NCI-H748 (cell line): ENCODE measurements at regions not wholly inside any gene's neighbourhood (a gene's known extent, or its start where the extent isn't known, plus 50 kb on each side); places are given as distances from the start of the nearest gene placed in this dataset.
A peak's percentile ranks its signal among the peaks of the same experiment; 100 is the strongest.

ENCODE experiments used
- DNase-seq: peaks from one replicate; lab custom pipeline; 2025; ENCODE audit not compliant: unreplicated experiment; lab: John Stamatoyannopoulos, UW

DNA sequence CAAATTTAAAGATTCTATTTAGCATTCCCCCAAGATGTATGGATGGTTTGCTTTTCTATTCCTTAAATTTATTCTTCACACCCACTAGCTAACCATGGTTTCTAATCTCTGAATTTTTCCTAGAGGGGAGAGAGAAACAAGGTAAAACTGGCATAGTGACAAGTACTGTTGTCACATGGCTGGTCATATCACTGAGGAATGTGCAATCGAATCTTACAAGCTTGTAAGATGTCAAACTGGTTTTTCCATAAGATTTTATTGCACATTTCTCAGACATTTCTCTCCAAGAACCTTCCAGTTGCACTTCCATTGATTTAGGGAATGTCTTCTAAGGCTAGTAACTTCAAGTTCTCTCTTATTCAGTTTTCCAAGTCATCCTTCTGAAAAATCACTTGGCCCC lies 89.8 kb downstream of the MBL2 start:
- no peak for DNase-seq

DNA sequence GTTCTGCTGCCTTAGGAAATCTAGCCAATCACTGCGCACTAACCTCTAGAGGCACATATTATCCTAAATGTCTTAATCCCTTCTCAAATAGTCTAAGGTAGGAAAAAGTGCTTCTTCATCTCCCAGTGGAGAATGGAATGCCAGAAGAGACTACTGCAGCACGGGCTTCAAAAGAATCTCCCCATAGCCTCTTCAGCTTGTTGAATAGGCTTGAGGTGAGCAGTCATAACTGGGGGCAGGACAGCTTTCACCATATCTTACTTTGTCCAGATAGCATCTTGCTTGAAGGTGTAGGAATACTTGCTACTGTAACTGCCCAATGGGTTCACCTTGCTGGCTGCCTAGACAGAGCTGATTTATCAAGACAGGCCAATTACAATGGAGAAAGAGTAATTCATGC lies 88.8 kb downstream of the MBL2 start:
- no peak for DNase-seq

DNA sequence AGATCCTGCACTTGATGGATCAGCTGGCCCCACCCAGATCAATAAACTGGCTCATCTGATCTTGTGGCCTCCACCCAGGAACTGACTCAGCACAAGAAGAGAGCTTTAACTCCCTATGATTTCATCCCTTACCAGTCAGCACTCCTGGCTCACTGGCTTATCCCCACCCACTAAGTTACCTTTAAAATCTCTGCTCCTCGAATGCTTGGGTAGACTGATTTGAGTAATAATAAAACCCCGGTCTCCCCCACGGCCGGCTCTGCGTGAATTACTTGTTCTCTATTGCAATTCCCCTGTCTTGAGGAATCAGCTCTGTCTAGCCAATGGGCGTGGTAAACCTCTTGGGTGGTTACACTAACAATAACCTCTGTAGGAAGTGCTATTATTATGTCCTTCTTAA lies 83.7 kb downstream of the MBL2 start:
- no peak for DNase-seq

DNA sequence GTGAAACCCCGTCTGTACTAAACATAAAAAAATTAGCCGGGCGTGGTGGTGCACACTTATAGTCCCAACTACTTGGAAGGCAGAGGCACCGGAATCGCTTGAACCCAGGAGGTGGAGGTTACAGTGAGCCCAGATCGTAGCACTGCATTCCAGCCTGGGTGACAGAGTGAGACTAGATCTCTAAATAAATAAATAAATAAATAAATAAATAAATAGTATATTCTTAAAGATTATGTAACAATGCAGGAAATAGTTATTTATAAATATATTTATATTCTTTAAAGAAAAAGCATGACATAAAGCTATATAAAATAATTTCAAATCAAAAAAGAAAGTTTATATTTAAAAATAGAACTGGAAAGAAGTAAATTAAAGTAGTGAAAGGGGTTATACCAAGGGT lies 76.4 kb downstream of the MBL2 start:
- DNase-seq: no peak

DNA sequence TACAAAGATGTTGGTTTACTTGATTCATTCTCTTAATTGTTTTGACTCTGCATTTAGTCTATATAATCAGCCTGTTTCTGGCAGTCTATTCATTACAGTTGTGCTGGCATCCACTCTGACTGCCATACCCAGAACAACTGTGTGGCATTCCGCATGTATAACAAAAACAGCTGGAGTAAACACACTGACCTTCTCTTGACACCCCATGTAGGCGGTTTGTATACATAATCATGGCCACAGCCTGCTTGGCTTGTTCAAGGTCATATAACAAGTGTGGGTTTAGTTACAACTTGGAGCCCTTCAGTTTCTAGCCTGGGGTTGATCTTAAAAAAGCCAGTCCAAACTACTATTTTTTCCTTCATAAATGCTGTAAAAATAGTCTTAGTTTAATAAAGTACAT lies 70.9 kb downstream of the MBL2 start:
- no peak for DNase-seq

DNA sequence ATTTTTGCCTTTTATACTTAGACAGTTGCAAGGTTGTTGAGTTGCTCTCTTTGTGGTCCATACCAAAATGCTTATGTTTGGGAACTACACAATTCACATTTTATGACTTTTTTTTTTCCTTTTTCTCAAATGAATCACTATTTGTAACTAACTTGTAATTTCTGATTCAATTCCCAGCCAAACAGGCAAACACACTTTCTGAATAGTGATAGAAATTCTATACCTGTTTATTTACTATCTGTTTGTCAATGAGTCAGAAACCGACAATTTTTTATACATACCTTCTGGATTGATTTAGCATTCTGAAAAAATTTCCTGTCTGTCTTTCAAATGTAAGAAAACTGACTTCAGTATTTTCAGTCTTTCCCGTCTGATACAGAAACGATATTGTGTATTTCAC lies 69.1 kb downstream of the MBL2 start:
- no peak for DNase-seq

DNA sequence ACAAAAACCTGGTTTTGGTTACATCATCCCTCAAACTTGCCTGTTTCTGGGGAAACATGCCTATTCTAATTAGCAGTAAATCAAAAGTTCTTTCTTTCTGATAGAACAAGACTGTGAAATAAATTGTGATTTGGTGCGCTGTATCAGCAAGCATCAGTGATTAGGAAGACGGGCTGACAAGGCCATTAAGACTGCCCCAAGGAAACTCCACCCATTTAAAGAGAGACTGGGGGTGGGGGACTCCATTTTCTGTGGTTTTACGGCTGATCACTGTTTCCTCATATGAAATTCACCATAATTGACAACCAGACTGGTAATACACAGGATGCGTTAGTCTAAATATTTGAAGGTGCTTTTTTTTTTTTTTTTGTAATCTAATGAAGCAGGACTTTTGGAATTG lies 68.7 kb downstream of the MBL2 start:
- no peak for DNase-seq

DNA sequence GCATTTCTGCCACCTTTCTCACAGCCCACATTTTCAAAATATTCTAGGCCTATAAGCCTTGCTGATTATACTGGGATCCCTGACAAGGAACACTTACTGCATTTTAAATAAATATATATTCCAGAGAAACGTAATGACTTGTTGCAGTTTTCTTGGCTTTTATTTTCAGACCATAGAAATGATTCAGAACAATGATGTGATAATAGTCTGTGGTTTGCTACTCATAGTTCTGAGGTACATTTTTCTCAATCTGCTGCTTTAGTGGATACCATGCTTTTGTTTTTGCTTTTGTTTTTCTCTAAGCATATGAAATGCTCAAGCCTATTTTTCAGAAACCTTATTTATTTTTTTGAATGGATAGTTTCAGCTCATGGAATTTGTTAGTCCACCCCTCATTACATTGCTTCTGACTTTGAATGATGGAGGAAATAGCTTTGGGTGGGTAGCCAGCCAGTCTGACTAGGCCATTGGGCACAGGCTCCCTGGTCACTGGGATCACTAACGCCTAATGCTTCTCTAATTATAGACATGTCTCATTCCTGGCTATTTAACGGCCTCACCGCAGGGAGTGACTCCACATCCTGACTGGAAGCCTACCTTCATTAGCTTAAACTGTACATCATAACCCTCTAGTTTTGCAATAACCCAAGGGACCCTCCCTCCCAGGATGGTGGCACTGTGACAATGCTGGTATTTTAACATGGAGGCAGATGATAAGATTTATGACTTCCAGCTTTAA lies 66.1 kb downstream of the MBL2 start:
- DNase-seq: peak; percentile 0
